Chondrocyte (in vitro differentiated cells): ENCODE measurements at regions not wholly inside any gene's neighbourhood (a gene's known extent, or its start where the extent isn't known, plus 50 kb on each side); places are given as distances from the start of the nearest gene placed in this dataset.

ENCODE experiments used
- DNase-seq: peaks from one replicate; pipeline ENCODE4 v3.0.0; 2021; ENCODE audit warnings: mixed read lengths, low spot score
- H3K27ac Mint-ChIP-seq: one replicate; pipeline ENCODE4 v1.8.0; 2021; ENCODE audit warnings: mild to moderate bottlenecking, moderate library complexity, mixed read lengths; ENCODE audit not compliant: unreplicated experiment
- H3K27me3 Mint-ChIP-seq: 2 replicates; pipeline ENCODE4 v1.8.0; 2021; ENCODE audit warnings: low read depth, mixed read lengths
- H3K36me3 Mint-ChIP-seq: 2 replicates; pipeline ENCODE4 v1.8.0; 2021; ENCODE audit warnings: low read depth, mixed read lengths
- H3K4me1 Mint-ChIP-seq: 2 replicates; pipeline ENCODE4 v1.8.0; 2021; ENCODE audit warnings: low read depth, mild to moderate bottlenecking, mixed read lengths
- H3K4me3 Mint-ChIP-seq: one replicate; pipeline ENCODE4 v1.8.0; 2021; ENCODE audit warnings: mild to moderate bottlenecking, moderate library complexity, mixed read lengths; ENCODE audit not compliant: unreplicated experiment
- H3K9me3 Mint-ChIP-seq: 2 replicates; pipeline ENCODE4 v1.8.0; 2021; ENCODE audit warnings: low read depth, mixed read lengths
- CTCF ChIP-seq: fragments of 200-600 bp; sonication (generic); IDR thresholded peaks from 2 replicates; pipeline ENCODE4 v1.5.0; 2021; ENCODE audit warnings: antibody characterized with exemption, mild to moderate bottlenecking, moderate library complexity

GRCh38 chr12:58655375-58655774, 264.9 kb downstream of the LRIG3 start:
- Mint-ChIP-seq H3K4me1 (peaks cover 36% of the 10 kb centered on the region), H3K9me3 (peaks cover 10% of the 10 kb centered on the region), H3K4me3 (no peak overlapping the region), H3K36me3 (peaks cover 6% of the 10 kb centered on the region), H3K27me3 (no peaks in the 10 kb centered on the region), H3K27ac (no peak overlapping the region)
- no peak for TF ChIP-seq CTCF
- peak; percentile 78 for DNase-seq

GRCh38 chr12:58656254-58657009, 263.9 kb downstream of the LRIG3 start:
- Mint-ChIP-seq H3K4me3 (no peak overlapping the region), H3K27me3 (no peaks in the 10 kb centered on the region), H3K4me1 (peaks cover 33% of the 10 kb centered on the region), H3K27ac (peak overlapping the region; percentile 50), H3K9me3 (peaks cover 10% of the 10 kb centered on the region), H3K36me3 (peaks cover 6% of the 10 kb centered on the region)
- peak; percentile 60 for DNase-seq
- no peak for TF ChIP-seq CTCF

GRCh38 chr12:58657190-58657589, 263.1 kb downstream of the LRIG3 start:
- Mint-ChIP-seq H3K27ac (peak overlapping the region; percentile 50), H3K27me3 (no peaks in the 10 kb centered on the region), H3K4me1 (peaks cover 30% of the 10 kb centered on the region), H3K36me3 (peaks cover 6% of the 10 kb centered on the region), H3K9me3 (peaks cover 8% of the 10 kb centered on the region), H3K4me3 (no peak overlapping the region)
- TF ChIP-seq CTCF: no peak
- no peak for DNase-seq

GRCh38 chr12:58665375-58665774, 254.9 kb downstream of the LRIG3 start:
- DNase-seq: no peak
- Mint-ChIP-seq H3K4me3 (no peak overlapping the region), H3K27ac (no peak overlapping the region), H3K27me3 (no peaks in the 10 kb centered on the region), H3K4me1 (peaks cover 34% of the 10 kb centered on the region), H3K9me3 (no peaks in the 10 kb centered on the region), H3K36me3 (peaks cover 8% of the 10 kb centered on the region)
- no peak for TF ChIP-seq CTCF

- peaks cover 3% of the 10 kb centered on the region for H3K9me3 Mint-ChIP-seq
Observed at GRCh38 chr12:58668233-58668632, 252.1 kb downstream of the LRIG3 start.

More at GRCh38 chr12:58668233-58668632, 252.1 kb downstream of the LRIG3 start:
- Mint-ChIP-seq H3K4me3 (no peak overlapping the region), H3K27ac (peak overlapping the region; percentile 82), H3K4me1 (peaks cover 42% of the 10 kb centered on the region), H3K27me3 (no peaks in the 10 kb centered on the region), H3K36me3 (peaks cover 8% of the 10 kb centered on the region)
- no peak for DNase-seq
- no peak for TF ChIP-seq CTCF
